Keratinocyte (primary cell): ENCODE measurements at regions not wholly inside any gene's neighbourhood (a gene's known extent, or its start where the extent isn't known, plus 50 kb on each side); places are given as distances from the start of the nearest gene placed in this dataset.
"Not testable (repeated sequence)": the region's sequence is repeated elsewhere in the genome, so short reads cannot be mapped to it uniquely, and the experiment has no call there.

Source experiments
- DNase-seq: peaks from one replicate; pipeline ENCODE4 v3.0.0-alpha.2; 2011; ENCODE audit warnings: low read depth, missing footprints, low spot score
- FAIRE-seq: peaks from 2 replicates; lab custom pipeline; 2011; peaks lifted over from hg19 to GRCh38; lab: Jason Lieb, UNC
- H2AFZ ChIP-seq: 2 replicates; pipeline ENCODE4 v1.6.0; 2012; ENCODE audit warnings: low read length, control low read depth, inconsistent platforms; ENCODE audit not compliant: control insufficient read depth
- H3K27ac ChIP-seq: 2 replicates; pipeline ENCODE4 v1.5.1; 2011; ENCODE audit warnings: low read length; ENCODE audit not compliant: control insufficient read depth, insufficient read depth
- H3K27me3 ChIP-seq: 3 replicates; pipeline ENCODE4 v1.6.0; 2011; ENCODE audit warnings: low read length; ENCODE audit not compliant: control insufficient read depth, insufficient read depth; ENCODE audit errors: extremely low read depth
- H3K36me3 ChIP-seq, 2 experiments: 2 replicates in 1 of 2; 3 replicates in 1 of 2; pipeline ENCODE4 v1.5.1; 2011; ENCODE audit warnings: low read length in 2 of 2, mild to moderate bottlenecking in 1 of 2; ENCODE audit not compliant: control insufficient read depth in 2 of 2, insufficient read depth in 2 of 2; ENCODE audit errors: extremely low read depth in 1 of 2
- H3K4me1 ChIP-seq: 3 replicates; pipeline ENCODE4 v1.5.1; 2011; ENCODE audit warnings: low read length; ENCODE audit not compliant: control insufficient read depth, insufficient read depth; ENCODE audit errors: extremely low read depth
- H3K4me2 ChIP-seq: 3 replicates; pipeline ENCODE4 v1.6.0; 2011; ENCODE audit warnings: low read depth, low read length; ENCODE audit not compliant: control insufficient read depth, insufficient read depth; ENCODE audit errors: extremely low read depth
- H3K4me3 ChIP-seq, 3 experiments: fragments of 200-600 bp in 1 of 3; sonication (generic) in 1 of 3; 2 replicates in 2 of 3; 3 replicates in 1 of 3; pipeline ENCODE4 v1.5.1; 2011 to 2016; ENCODE audit warnings: low read length in 3 of 3, mild to moderate bottlenecking in 3 of 3, control low read depth in 2 of 3, inconsistent platforms in 1 of 3, low read depth in 1 of 3, mixed read lengths in 1 of 3, mixed run types in 1 of 3, moderate library complexity in 1 of 3; ENCODE audit not compliant: control insufficient read depth in 2 of 3, insufficient read depth in 2 of 3; ENCODE audit errors: extremely low read depth in 1 of 3
- H3K79me2 ChIP-seq: 2 replicates; pipeline ENCODE4 v1.6.0; 2012; ENCODE audit warnings: low read length; ENCODE audit not compliant: control insufficient read depth, insufficient read depth
- H3K9ac ChIP-seq: 3 replicates; pipeline ENCODE4 v1.6.0; 2011; ENCODE audit warnings: low read length; ENCODE audit not compliant: control insufficient read depth, insufficient read depth; ENCODE audit errors: extremely low read depth
- H3K9me1 ChIP-seq: 3 replicates; pipeline ENCODE4 v1.6.0; 2011; ENCODE audit warnings: low read length; ENCODE audit not compliant: control insufficient read depth, insufficient read depth; ENCODE audit errors: extremely low read depth
- H3K9me3 ChIP-seq: 2 replicates; pipeline ENCODE4 v1.5.1; 2012; ENCODE audit warnings: low read depth, low read length; ENCODE audit not compliant: control insufficient read depth
- H4K20me1 ChIP-seq: 3 replicates; pipeline ENCODE4 v1.6.0; 2011; ENCODE audit warnings: low read length; ENCODE audit not compliant: control insufficient read depth, insufficient read depth; ENCODE audit errors: extremely low read depth
- CTCF ChIP-seq, 3 experiments: IDR thresholded peaks in 1 of 3; conservative IDR thresholded peaks in 1 of 3; optimal IDR thresholded peaks in 1 of 3; 2 replicates in 2 of 3; 3 replicates in 1 of 3; pipeline versions ENCODE3 to v1.5.1; 2011; ENCODE audit warnings: low read length in 3 of 3, mild to moderate bottlenecking in 3 of 3, moderate library complexity in 2 of 3, control low read depth in 1 of 3, inconsistent platforms in 1 of 3; ENCODE audit not compliant: insufficient read depth in 2 of 3; ENCODE audit errors: extremely low read depth in 1 of 3
- EZH2 ChIP-seq: IDR thresholded peaks from one replicate; pipeline ENCODE4 v1.6.1; 2012; ENCODE audit warnings: inconsistent platforms, mild to moderate bottlenecking, low read length, moderate library complexity
- dilution Hi-C: fragments of 300-500 bp; cut with MboI; formaldehyde crosslinking; loops from one replicate; pipeline ENCODE4 v1.7.0; 2020; ENCODE audit warnings: low sequenced_read_pairs; ENCODE audit not compliant: extremely low pct_ligation_motif_present

GRCh38 chr11:71169313-71169712 is 83.1 kb downstream of the SHANK2 start:
- H3K9me3 ChIP-seq: no peaks in the 10 kb centered on the region
- H3K27me3 ChIP-seq: no peaks in the 10 kb centered on the region
- H3K27ac ChIP-seq: no peak overlapping the region
- no peaks in the 10 kb centered on the region for H3K79me2 ChIP-seq
- no peaks in the 10 kb centered on the region for H3K36me3 ChIP-seq
- dilution Hi-C loops: no loop called here
- no peaks in the 10 kb centered on the region for H4K20me1 ChIP-seq
- H3K4me1 ChIP-seq: no peaks in the 10 kb centered on the region
- no peak overlapping the region for H3K9ac ChIP-seq
- no peak for FAIRE-seq
- H2AFZ ChIP-seq: no peak overlapping the region
- no peak overlapping the region for H3K4me3 ChIP-seq
- H3K9me1 ChIP-seq: no peaks in the 10 kb centered on the region
- no peak for DNase-seq
- no peak overlapping the region for H3K4me2 ChIP-seq
- no peak for TF ChIP-seq CTCF (optimal IDR thresholded peaks at IDR 0.05 in 1 of 3, IDR thresholded peaks at IDR 0.05 in 1 of 3, conservative IDR thresholded peaks at IDR 0.05 in 1 of 3; ENCODE audit: extremely low read depth in 1 of 3, insufficient read depth in 2 of 3, low read length in 3 of 3)
- no peak for TF ChIP-seq EZH2

GRCh38 chr11:71167814-71168213 is 84.6 kb downstream of the SHANK2 start:
- H3K79me2 ChIP-seq, FAIRE-seq, H4K20me1 ChIP-seq, H3K9me3 ChIP-seq, H3K36me3 ChIP-seq, H3K27me3 ChIP-seq, H3K4me3 ChIP-seq, DNase-seq, H3K4me1 ChIP-seq, H2AFZ ChIP-seq, H3K9ac ChIP-seq, H3K27ac ChIP-seq, H3K4me2 ChIP-seq, H3K9me1 ChIP-seq, dilution Hi-C loops: not testable (repeated sequence)

GRCh38 chr11:71165771-71166170 is 86.6 kb downstream of the SHANK2 start:
- Histone ChIP-seq H3K4me2 (no peak overlapping the region), H3K27ac (no peak overlapping the region), H3K9ac (no peak overlapping the region), H3K9me3 (no peaks in the 10 kb centered on the region), H3K9me1 (no peaks in the 10 kb centered on the region), H3K36me3 (no peaks in the 10 kb centered on the region), H2AFZ (no peak overlapping the region), H4K20me1 (no peaks in the 10 kb centered on the region), H3K4me1 (no peaks in the 10 kb centered on the region), H3K79me2 (no peaks in the 10 kb centered on the region), H3K4me3 (no peak overlapping the region), H3K27me3 (no peaks in the 10 kb centered on the region)
- DNase-seq: no peak
- TF ChIP-seq CTCF (optimal IDR thresholded peaks at IDR 0.05 in 1 of 3, IDR thresholded peaks at IDR 0.05 in 1 of 3, conservative IDR thresholded peaks at IDR 0.05 in 1 of 3; ENCODE audit: extremely low read depth in 1 of 3, insufficient read depth in 2 of 3, low read length in 3 of 3): no peak
- no peak for TF ChIP-seq EZH2
- dilution Hi-C loops: no loop called here
- no peak for FAIRE-seq
